ENCODE measurements at regions not wholly inside any gene's neighbourhood (a gene's known extent, or its start where the extent isn't known, plus 50 kb on each side); places are given as distances from the start of the nearest gene placed in this dataset.

GRCh38 chr4:149008415-149009025 lies 566.3 kb upstream of the NR3C2 start:
- H3K4me3 Mint-ChIP-seq: no peak overlapping the region
- ATAC-seq (replicated peaks): no peak
- no peaks in the 10 kb centered on the region for H3K36me3 Mint-ChIP-seq (ENCODE audit: low read depth)
- peaks cover 6% of the 10 kb centered on the region for H3K27me3 Mint-ChIP-seq
- no peaks in the 10 kb centered on the region for H3K9me3 Mint-ChIP-seq
- H3K27ac Mint-ChIP-seq: no peak overlapping the region
- H3K4me1 Mint-ChIP-seq: no peaks in the 10 kb centered on the region

GRCh38 chr4:149005191-149005590 lies 563.0 kb upstream of the NR3C2 start:
- no peak overlapping the region for H3K4me3 Mint-ChIP-seq
- peaks cover 3% of the 10 kb centered on the region for H3K27me3 Mint-ChIP-seq
- H3K4me1 Mint-ChIP-seq: no peaks in the 10 kb centered on the region
- no peaks in the 10 kb centered on the region for H3K36me3 Mint-ChIP-seq (ENCODE audit: low read depth)
- no peak overlapping the region for H3K27ac Mint-ChIP-seq
- ATAC-seq (replicated peaks): no peak
- H3K9me3 Mint-ChIP-seq: no peaks in the 10 kb centered on the region

- Mint-ChIP-seq H3K9me3 (no peaks in the 10 kb centered on the region), H3K27ac (no peak overlapping the region), H3K27me3 (no peaks in the 10 kb centered on the region), H3K36me3 (ENCODE audit: low read depth) (no peaks in the 10 kb centered on the region), H3K4me3 (no peak overlapping the region), H3K4me1 (no peaks in the 10 kb centered on the region)
- ATAC-seq (replicated peaks): no peak
Measured at GRCh38 chr4:148999924-149000323, 557.7 kb upstream of the NR3C2 start.

- no peak overlapping the region for H3K4me3 Mint-ChIP-seq
- H3K36me3 Mint-ChIP-seq (ENCODE audit: low read depth): no peaks in the 10 kb centered on the region
- H3K4me1 Mint-ChIP-seq: no peaks in the 10 kb centered on the region
- H3K27me3 Mint-ChIP-seq: peaks cover 1% of the 10 kb centered on the region
- no peaks in the 10 kb centered on the region for H3K9me3 Mint-ChIP-seq
- H3K27ac Mint-ChIP-seq: no peak overlapping the region
- no peak for ATAC-seq (replicated peaks)
Measured at GRCh38 chr4:148998719-148999118, 556.5 kb upstream of the NR3C2 start.

DNA sequence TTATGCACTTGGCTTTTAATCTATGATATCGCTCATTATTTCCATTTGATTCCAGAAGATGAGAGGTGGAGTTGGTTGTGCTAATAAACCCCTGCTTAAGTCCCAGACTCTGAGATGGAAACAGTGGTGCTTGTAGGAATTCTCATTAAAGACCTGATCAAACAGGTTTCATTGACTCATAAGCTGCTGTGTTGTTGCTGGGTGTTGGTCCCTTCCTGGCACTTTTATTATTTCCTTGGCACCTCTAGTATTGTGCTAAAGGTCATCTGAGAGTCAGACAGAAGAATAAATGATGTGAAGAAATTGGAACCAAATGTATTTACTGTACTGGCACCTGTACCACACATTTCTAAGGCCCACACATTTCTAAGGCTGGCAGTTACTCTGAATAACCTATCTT lies 544.7 kb upstream of the NR3C2 start:
- no peak overlapping the region for H3K4me3 Mint-ChIP-seq
- H3K4me1 Mint-ChIP-seq: no peaks in the 10 kb centered on the region
- no peaks in the 10 kb centered on the region for H3K36me3 Mint-ChIP-seq (ENCODE audit: low read depth)
- no peak for ATAC-seq (replicated peaks)
- no peaks in the 10 kb centered on the region for H3K9me3 Mint-ChIP-seq
- no peaks in the 10 kb centered on the region for H3K27me3 Mint-ChIP-seq
- no peak overlapping the region for H3K27ac Mint-ChIP-seq

GRCh38 chr4:148984951-148985350 lies 542.7 kb upstream of the NR3C2 start:
- H3K9me3 Mint-ChIP-seq: no peaks in the 10 kb centered on the region
- H3K27ac Mint-ChIP-seq: no peak overlapping the region
- no peaks in the 10 kb centered on the region for H3K36me3 Mint-ChIP-seq (ENCODE audit: low read depth)
- H3K4me1 Mint-ChIP-seq: no peaks in the 10 kb centered on the region
- ATAC-seq (replicated peaks): no peak
- no peak overlapping the region for H3K4me3 Mint-ChIP-seq
- no peaks in the 10 kb centered on the region for H3K27me3 Mint-ChIP-seq

DNA sequence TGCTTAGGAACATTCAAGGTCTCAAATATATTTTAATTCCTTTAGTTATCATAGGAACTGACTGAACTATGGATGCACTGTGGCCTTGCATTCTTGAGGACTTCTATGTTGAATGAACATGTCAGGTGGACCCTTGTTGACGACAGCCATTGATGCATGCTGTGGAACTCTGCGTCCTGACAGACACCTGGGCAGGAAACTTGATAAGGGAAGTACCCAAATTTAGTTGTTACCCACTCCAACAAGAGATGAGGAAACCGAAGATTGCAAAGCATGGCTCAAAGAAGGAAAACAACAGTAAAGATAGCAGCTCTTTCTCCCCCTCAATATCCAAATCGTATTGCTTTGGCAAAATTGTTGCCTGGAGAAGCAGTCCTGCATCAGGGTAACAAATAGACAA lies 540.0 kb upstream of the NR3C2 start:
- Mint-ChIP-seq H3K4me1 (no peaks in the 10 kb centered on the region), H3K27ac (no peak overlapping the region), H3K4me3 (no peak overlapping the region)

DNA sequence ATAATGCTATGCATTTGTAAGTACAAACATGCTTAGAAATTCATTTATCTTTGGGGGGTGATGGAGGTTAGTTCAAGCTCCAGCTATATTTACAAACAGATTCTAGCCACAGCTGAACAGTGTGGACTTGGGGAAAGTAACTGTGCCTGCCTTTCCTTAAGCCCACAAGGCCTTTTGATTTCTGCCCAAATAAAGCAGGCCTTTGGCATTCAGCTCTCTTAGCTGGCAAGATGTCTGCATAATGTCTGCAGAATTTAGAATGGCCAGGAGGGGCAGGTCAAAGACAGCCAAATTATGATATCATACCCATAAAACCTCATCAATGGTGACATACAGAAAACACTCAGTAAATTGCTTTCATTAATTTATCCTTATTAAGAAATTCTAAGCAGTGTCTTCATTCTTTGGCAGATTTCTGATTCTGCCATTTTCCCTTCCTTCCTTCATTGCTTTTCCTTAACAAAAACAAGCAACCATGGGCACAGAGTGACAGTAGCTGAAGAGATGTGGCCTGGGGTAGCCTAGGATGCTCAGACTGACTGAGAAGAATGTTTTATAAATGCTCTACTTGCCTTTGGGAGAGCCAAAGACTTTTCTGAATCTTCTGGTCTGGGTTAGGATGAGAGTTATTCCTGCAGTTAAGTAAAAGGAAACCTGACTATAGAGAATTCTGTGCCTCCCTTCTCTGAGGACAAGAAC lies 538.7 kb upstream of the NR3C2 start:
- H3K4me1 Mint-ChIP-seq: no peaks in the 10 kb centered on the region
- H3K27me3 Mint-ChIP-seq: no peaks in the 10 kb centered on the region
- no peak overlapping the region for H3K4me3 Mint-ChIP-seq
- no peaks in the 10 kb centered on the region for H3K36me3 Mint-ChIP-seq (ENCODE audit: low read depth)
- no peak for ATAC-seq (replicated peaks)
- peaks cover 8% of the 10 kb centered on the region for H3K9me3 Mint-ChIP-seq
- no peak overlapping the region for H3K27ac Mint-ChIP-seq

More for the DNA sequence above, 540.0 kb upstream of the NR3C2 start:
- no peaks in the 10 kb centered on the region for H3K36me3 Mint-ChIP-seq (ENCODE audit: low read depth)
- H3K27me3 Mint-ChIP-seq: no peaks in the 10 kb centered on the region
- no peak for ATAC-seq (replicated peaks)
- H3K9me3 Mint-ChIP-seq: peaks cover 8% of the 10 kb centered on the region

GRCh38 chr4:148978301-148978700 lies 536.1 kb upstream of the NR3C2 start:
- no peak overlapping the region for H3K4me3 Mint-ChIP-seq
- H3K4me1 Mint-ChIP-seq: no peaks in the 10 kb centered on the region
- peaks cover 8% of the 10 kb centered on the region for H3K9me3 Mint-ChIP-seq
- no peaks in the 10 kb centered on the region for H3K27me3 Mint-ChIP-seq
- H3K27ac Mint-ChIP-seq: no peak overlapping the region
- no peaks in the 10 kb centered on the region for H3K36me3 Mint-ChIP-seq (ENCODE audit: low read depth)
- no peak for ATAC-seq (replicated peaks)

- H3K27me3 Mint-ChIP-seq: no peaks in the 10 kb centered on the region
- H3K4me3 Mint-ChIP-seq: no peak overlapping the region
- no peak for ATAC-seq (replicated peaks)
- H3K9me3 Mint-ChIP-seq: peaks cover 8% of the 10 kb centered on the region
- no peak overlapping the region for H3K27ac Mint-ChIP-seq
- H3K4me1 Mint-ChIP-seq: no peaks in the 10 kb centered on the region
- H3K36me3 Mint-ChIP-seq (ENCODE audit: low read depth): no peaks in the 10 kb centered on the region
Measured at GRCh38 chr4:148975464-148975863, 533.2 kb upstream of the NR3C2 start.

DNA sequence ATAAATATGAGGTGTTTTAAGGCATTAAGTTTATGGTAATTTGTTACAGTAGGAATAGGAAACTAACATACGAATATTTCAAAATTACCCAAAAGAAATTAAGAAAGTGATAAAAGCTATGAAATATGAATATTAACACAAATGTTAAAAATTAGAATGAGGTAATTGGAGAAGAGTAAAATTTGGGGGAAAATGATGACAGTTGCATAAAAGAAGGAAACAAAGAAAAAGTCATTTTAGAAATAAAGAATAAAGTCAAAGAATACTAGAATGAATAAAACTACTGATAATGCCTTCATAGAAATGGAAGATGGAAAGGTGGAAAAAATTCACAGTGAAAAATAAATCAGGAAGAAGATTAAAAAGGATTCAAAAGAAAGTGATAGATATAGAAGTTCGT lies 522.9 kb upstream of the NR3C2 start:
- ATAC-seq (replicated peaks): no peak
- no peaks in the 10 kb centered on the region for H3K36me3 Mint-ChIP-seq (ENCODE audit: low read depth)
- H3K4me3 Mint-ChIP-seq: no peak overlapping the region
- no peaks in the 10 kb centered on the region for H3K4me1 Mint-ChIP-seq
- no peaks in the 10 kb centered on the region for H3K9me3 Mint-ChIP-seq
- H3K27ac Mint-ChIP-seq: no peak overlapping the region
- H3K27me3 Mint-ChIP-seq: no peaks in the 10 kb centered on the region

DNA sequence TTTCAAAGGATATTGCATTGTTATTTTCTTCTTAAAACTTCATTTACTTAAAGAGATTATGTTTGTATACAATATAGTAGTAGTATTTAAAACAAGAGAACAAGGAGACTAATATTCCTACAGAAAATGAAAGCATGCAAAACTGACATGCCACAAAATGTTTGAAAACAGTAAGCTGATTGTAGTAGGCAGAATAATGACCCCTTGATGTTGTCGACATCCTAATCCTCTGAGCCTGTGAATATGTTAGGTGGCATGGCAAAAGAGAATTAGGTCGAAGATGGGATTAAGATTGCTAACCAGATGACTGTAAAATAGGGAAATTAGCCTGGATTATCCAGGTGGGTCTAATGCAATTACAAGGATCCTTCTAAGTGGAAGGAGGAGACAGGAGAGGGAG lies 522.2 kb upstream of the NR3C2 start:
- no peaks in the 10 kb centered on the region for H3K9me3 Mint-ChIP-seq
- no peaks in the 10 kb centered on the region for H3K36me3 Mint-ChIP-seq (ENCODE audit: low read depth)
- no peak overlapping the region for H3K27ac Mint-ChIP-seq
- H3K27me3 Mint-ChIP-seq: no peaks in the 10 kb centered on the region
- H3K4me1 Mint-ChIP-seq: no peaks in the 10 kb centered on the region
- H3K4me3 Mint-ChIP-seq: no peak overlapping the region
- no peak for ATAC-seq (replicated peaks)

GRCh38 chr4:148962539-148963290 lies 520.5 kb upstream of the NR3C2 start:
- H3K4me3 Mint-ChIP-seq: no peak overlapping the region
- no peaks in the 10 kb centered on the region for H3K27me3 Mint-ChIP-seq
- no peak for ATAC-seq (replicated peaks)
- no peaks in the 10 kb centered on the region for H3K9me3 Mint-ChIP-seq
- H3K4me1 Mint-ChIP-seq: no peaks in the 10 kb centered on the region
- no peaks in the 10 kb centered on the region for H3K36me3 Mint-ChIP-seq (ENCODE audit: low read depth)
- H3K27ac Mint-ChIP-seq: no peak overlapping the region

- Mint-ChIP-seq H3K9me3 (no peaks in the 10 kb centered on the region), H3K27ac (no peak overlapping the region), H3K4me1 (no peaks in the 10 kb centered on the region), H3K36me3 (ENCODE audit: low read depth) (no peaks in the 10 kb centered on the region), H3K27me3 (no peaks in the 10 kb centered on the region), H3K4me3 (no peak overlapping the region)
- no peak for ATAC-seq (replicated peaks)
Measured at GRCh38 chr4:148961526-148961925, 519.3 kb upstream of the NR3C2 start.

DNA sequence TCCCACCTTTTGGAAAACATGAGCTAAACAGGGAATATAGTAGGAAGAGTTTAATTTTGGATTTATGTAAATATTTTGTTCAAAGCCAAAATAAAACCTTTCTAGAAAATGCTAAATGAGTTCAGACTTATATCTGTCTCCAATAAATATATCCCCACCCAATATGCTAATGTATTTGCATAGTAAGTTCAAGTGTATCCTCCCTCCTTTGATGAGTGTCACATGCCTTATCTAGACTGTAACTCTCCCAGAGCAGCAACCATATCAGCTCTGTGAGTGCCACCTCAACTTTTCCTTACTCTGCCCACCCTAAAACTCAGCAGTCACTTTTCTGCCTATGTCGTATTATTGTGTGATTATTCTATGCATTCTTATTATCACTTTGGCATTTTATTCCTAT lies 516.1 kb upstream of the NR3C2 start:
- Mint-ChIP-seq H3K4me1 (no peaks in the 10 kb centered on the region), H3K4me3 (no peak overlapping the region), H3K27me3 (no peaks in the 10 kb centered on the region), H3K27ac (no peak overlapping the region), H3K9me3 (no peaks in the 10 kb centered on the region), H3K36me3 (ENCODE audit: low read depth) (no peaks in the 10 kb centered on the region)
- no peak for ATAC-seq (replicated peaks)

All from activated T-helper 17 cell treated with anti-CD3 and anti-CD28 coated beads, Interleukin-2, amount 50 U/mL, for 72 hours (primary cell).